IPS-NIHi7 (cell line): ENCODE measurements at regions not wholly inside any gene's neighbourhood (a gene's known extent, or its start where the extent isn't known, plus 50 kb on each side); places are given as distances from the start of the nearest gene placed in this dataset.
"Not testable (repeated sequence)": the region's sequence is repeated elsewhere in the genome, so short reads cannot be mapped to it uniquely, and the experiment has no call there.

Source experiments
- DNase-seq: peaks from one replicate; pipeline ENCODE4 v3.0.0; 2012; ENCODE audit warnings: mixed read lengths; ENCODE audit errors: extremely low spot score

- DNase-seq, result no peak
Observed at GRCh38 chr1:29406814-29407213, 170.5 kb downstream of the PTPRU start.

GRCh38 chr1:29400203-29400602 is 163.9 kb downstream of the PTPRU start:
- not testable (repeated sequence) for DNase-seq

- no peak for DNase-seq
Observed at GRCh38 chr1:29399465-29399864, 163.1 kb downstream of the PTPRU start.

- DNase-seq, result no peak
Observed at GRCh38 chr1:29398431-29398830, 162.1 kb downstream of the PTPRU start.

- no peak for DNase-seq
Observed at GRCh38 chr1:29397981-29398380, 161.7 kb downstream of the PTPRU start.

- DNase-seq, result no peak
Observed at GRCh38 chr1:29397256-29397590, 160.9 kb downstream of the PTPRU start.

GRCh38 chr1:29396438-29397255 is 160.3 kb downstream of the PTPRU start:
- DNase-seq, result no peak

GRCh38 chr1:29395736-29396437 is 159.6 kb downstream of the PTPRU start:
- DNase-seq, result no peak

- DNase-seq, result no peak
Observed at GRCh38 chr1:29394521-29395225, 158.4 kb downstream of the PTPRU start.

GRCh38 chr1:29393451-29393826 is 157.1 kb downstream of the PTPRU start:
- DNase-seq, result no peak

GRCh38 chr1:29392486-29393450 is 156.4 kb downstream of the PTPRU start:
- no peak for DNase-seq

- DNase-seq, result no peak
Observed at GRCh38 chr1:29392036-29392435, 155.7 kb downstream of the PTPRU start.

- DNase-seq, result no peak
Observed at GRCh38 chr1:29391362-29391880, 155.1 kb downstream of the PTPRU start.

GRCh38 chr1:29390491-29391361 is 154.4 kb downstream of the PTPRU start:
- no peak for DNase-seq

GRCh38 chr1:29390075-29390474 is 153.8 kb downstream of the PTPRU start:
- no peak for DNase-seq

- DNase-seq, result no peak
Observed at GRCh38 chr1:29389533-29390041, 153.3 kb downstream of the PTPRU start.

- DNase-seq, result no peak
Observed at GRCh38 chr1:29388884-29389283, 152.6 kb downstream of the PTPRU start.

- no peak for DNase-seq
Observed at GRCh38 chr1:29388170-29388569, 151.8 kb downstream of the PTPRU start.

- DNase-seq, result no peak
Observed at GRCh38 chr1:29387210-29387609, 150.9 kb downstream of the PTPRU start.

- DNase-seq, result not testable (repeated sequence)
Observed at GRCh38 chr1:29386453-29386852, 150.1 kb downstream of the PTPRU start.
